Type B pancreatic cell (in vitro differentiated cells): ENCODE measurements at regions not wholly inside any gene's neighbourhood (a gene's known extent, or its start where the extent isn't known, plus 50 kb on each side); places are given as distances from the start of the nearest gene placed in this dataset.

Experiments
- DNase-seq: peaks from one replicate; pipeline ENCODE4 v3.0.0; 2021; ENCODE audit warnings: mixed read lengths; ENCODE audit not compliant: unreplicated experiment; ENCODE audit errors: extremely low spot score
- H3K27ac Mint-ChIP-seq: 2 replicates; pipeline ENCODE4 v1.8.0; 2021; ENCODE audit warnings: mild to moderate bottlenecking, mixed read lengths
- H3K27me3 Mint-ChIP-seq: 2 replicates; pipeline ENCODE4 v1.8.0; 2021; ENCODE audit warnings: mixed read lengths
- H3K36me3 Mint-ChIP-seq: 2 replicates; pipeline ENCODE4 v1.8.0; 2021; ENCODE audit warnings: mixed read lengths
- H3K4me1 Mint-ChIP-seq: one replicate; pipeline ENCODE4 v1.8.0; 2021; ENCODE audit warnings: mixed read lengths; ENCODE audit not compliant: unreplicated experiment
- H3K4me3 Mint-ChIP-seq: 2 replicates; pipeline ENCODE4 v1.8.0; 2021; ENCODE audit warnings: mild to moderate bottlenecking, mixed read lengths
- H3K9me3 Mint-ChIP-seq: 2 replicates; pipeline ENCODE4 v1.8.0; 2021; ENCODE audit warnings: mixed read lengths
- TF ChIP-seq, protein P1 (sequence below): fragments of 200-600 bp; sonication (generic); conservative IDR thresholded peaks from 2 replicates; pipeline ENCODE4 v1.5.0; 2021; ENCODE audit warnings: antibody characterized with exemption, mild to moderate bottlenecking

DNA sequence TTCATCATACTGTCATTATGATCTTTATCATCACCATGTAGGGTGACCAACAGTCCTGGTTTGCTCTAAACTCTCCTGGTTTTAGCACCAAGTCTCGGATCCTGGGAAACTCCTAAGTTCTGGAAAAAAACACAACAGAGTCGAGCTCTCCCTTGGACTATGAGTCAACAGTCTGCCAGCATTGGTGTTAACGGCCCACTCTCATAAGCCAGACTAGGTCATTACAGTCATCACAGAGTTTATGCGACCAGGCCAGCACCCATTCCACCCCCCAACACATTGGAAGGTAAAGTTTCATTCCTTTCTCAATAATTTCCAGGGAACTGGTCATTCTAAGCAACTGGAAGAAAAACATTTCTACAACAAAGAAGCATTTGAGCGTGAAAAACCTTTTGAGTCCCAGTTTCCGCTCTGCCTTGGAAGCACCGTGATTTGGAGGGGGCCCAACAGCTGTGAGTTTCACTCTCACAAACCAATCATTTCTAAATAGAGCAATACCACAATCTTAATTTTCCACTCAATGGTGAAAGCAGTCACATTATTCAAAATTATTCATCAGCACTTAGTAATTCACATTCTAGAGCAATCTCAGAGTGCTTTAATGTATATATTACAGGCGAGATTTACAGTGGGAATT, 445.0 kb downstream of the CDH26 start:
- Mint-ChIP-seq H3K9me3 (peaks cover 5% of the 10 kb centered on the region), H3K4me3 (no peak overlapping the region), H3K27me3 (peaks cover 11% of the 10 kb centered on the region), H3K27ac (no peak overlapping the region), H3K36me3 (no peaks in the 10 kb centered on the region), H3K4me1 (no peaks in the 10 kb centered on the region)
- no peak for DNase-seq
- TF ChIP-seq, protein P1, sequence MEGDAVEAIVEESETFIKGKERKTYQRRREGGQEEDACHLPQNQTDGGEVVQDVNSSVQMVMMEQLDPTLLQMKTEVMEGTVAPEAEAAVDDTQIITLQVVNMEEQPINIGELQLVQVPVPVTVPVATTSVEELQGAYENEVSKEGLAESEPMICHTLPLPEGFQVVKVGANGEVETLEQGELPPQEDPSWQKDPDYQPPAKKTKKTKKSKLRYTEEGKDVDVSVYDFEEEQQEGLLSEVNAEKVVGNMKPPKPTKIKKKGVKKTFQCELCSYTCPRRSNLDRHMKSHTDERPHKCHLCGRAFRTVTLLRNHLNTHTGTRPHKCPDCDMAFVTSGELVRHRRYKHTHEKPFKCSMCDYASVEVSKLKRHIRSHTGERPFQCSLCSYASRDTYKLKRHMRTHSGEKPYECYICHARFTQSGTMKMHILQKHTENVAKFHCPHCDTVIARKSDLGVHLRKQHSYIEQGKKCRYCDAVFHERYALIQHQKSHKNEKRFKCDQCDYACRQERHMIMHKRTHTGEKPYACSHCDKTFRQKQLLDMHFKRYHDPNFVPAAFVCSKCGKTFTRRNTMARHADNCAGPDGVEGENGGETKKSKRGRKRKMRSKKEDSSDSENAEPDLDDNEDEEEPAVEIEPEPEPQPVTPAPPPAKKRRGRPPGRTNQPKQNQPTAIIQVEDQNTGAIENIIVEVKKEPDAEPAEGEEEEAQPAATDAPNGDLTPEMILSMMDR = no peak

- Mint-ChIP-seq H3K4me1 (no peaks in the 10 kb centered on the region), H3K9me3 (peaks cover 6% of the 10 kb centered on the region), H3K36me3 (no peaks in the 10 kb centered on the region), H3K27me3 (peaks cover 8% of the 10 kb centered on the region), H3K27ac (no peak overlapping the region), H3K4me3 (no peak overlapping the region)
- DNase-seq = no peak
- TF ChIP-seq, protein P1 = no peak
These were observed 449.0 kb downstream of the CDH26 start for GRCh38 chr20:60407011-60407771.

GRCh38 chr20:60407938-60408337, 449.7 kb downstream of the CDH26 start:
- Mint-ChIP-seq H3K36me3 (no peaks in the 10 kb centered on the region), H3K27me3 (peaks cover 6% of the 10 kb centered on the region), H3K4me3 (no peak overlapping the region)

DNA sequence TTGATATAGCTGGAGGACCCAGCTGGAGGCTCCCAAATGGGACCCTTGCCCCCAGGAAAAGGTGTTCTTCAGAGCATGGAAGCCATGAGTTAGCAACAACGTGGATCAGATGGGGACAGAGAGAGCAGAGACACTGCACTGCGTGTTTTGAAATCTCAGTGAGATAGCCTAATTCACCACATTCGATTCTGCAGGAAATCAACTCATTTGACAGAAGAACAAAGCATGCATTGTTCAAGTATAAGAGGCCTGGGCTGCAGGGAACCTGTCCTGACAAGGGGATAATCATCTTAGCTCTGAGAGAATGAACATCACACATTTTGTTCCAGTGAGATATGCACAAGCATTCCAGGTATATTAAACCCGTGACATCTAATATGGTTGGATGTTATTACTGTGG, 450.2 kb downstream of the CDH26 start:
- Mint-ChIP-seq H3K27me3 (peaks cover 6% of the 10 kb centered on the region), H3K4me1 (no peaks in the 10 kb centered on the region), H3K36me3 (no peaks in the 10 kb centered on the region), H3K4me3 (no peak overlapping the region), H3K9me3 (peaks cover 6% of the 10 kb centered on the region), H3K27ac (no peak overlapping the region)
- no peak for DNase-seq
- TF ChIP-seq, protein P1 = no peak

More at GRCh38 chr20:60407938-60408337, 449.7 kb downstream of the CDH26 start:
- TF ChIP-seq, protein P1 = no peak
- no peak for DNase-seq
- peaks cover 6% of the 10 kb centered on the region for H3K9me3 Mint-ChIP-seq
- H3K4me1 Mint-ChIP-seq = no peaks in the 10 kb centered on the region
- H3K27ac Mint-ChIP-seq = no peak overlapping the region

GRCh38 chr20:60410618-60411264, 452.5 kb downstream of the CDH26 start:
- H3K9me3 Mint-ChIP-seq = peaks cover 6% of the 10 kb centered on the region
- TF ChIP-seq, protein P1 = no peak
- no peaks in the 10 kb centered on the region for H3K36me3 Mint-ChIP-seq
- H3K27me3 Mint-ChIP-seq = peaks cover 17% of the 10 kb centered on the region
- no peak for DNase-seq
- no peaks in the 10 kb centered on the region for H3K4me1 Mint-ChIP-seq
- H3K27ac Mint-ChIP-seq = no peak overlapping the region
- H3K4me3 Mint-ChIP-seq = no peak overlapping the region
